Liver (tissue), 7 donors: ENCODE measurements at regions not wholly inside any gene's neighbourhood (a gene's known extent, or its start where the extent isn't known, plus 50 kb on each side); places are given as distances from the start of the nearest gene placed in this dataset.

Experiments used
- DNase-seq: peaks from one replicate; pipeline ENCODE4 v3.0.0-alpha.2; 2017; ENCODE audit warnings: low spot score
- H3K27ac ChIP-seq, 2 donors: one replicate each; pipeline ENCODE4 v1.7.0; 2013; ENCODE audit warnings: inconsistent platforms in 2 of 2, low read length in 2 of 2, control low read depth in 1 of 2, low read depth in 1 of 2, mild to moderate bottlenecking in 1 of 2
- H3K27me3 ChIP-seq, 4 donors: one replicate each; pipeline versions ENCODE4 v1.6.1 to v1.7.0; 2013; ENCODE audit warnings: low read length in 3 of 4, inconsistent platforms in 1 of 4, mild to moderate bottlenecking in 1 of 4, moderate library complexity in 1 of 4; ENCODE audit not compliant: control insufficient read depth in 4 of 4, insufficient read depth in 4 of 4
- H3K36me3 ChIP-seq, 4 donors: one replicate each; pipeline versions ENCODE4 v1.6.1 to v1.7.0; 2013; ENCODE audit warnings: low read length in 3 of 4, mild to moderate bottlenecking in 3 of 4, low read depth in 1 of 4, moderate library complexity in 1 of 4; ENCODE audit not compliant: control insufficient read depth in 4 of 4, insufficient read depth in 3 of 4
- H3K4me1 ChIP-seq, 4 donors: one replicate each; pipeline versions ENCODE4 v1.6.1 to v1.7.0; 2013; ENCODE audit warnings: low read length in 3 of 4, mild to moderate bottlenecking in 3 of 4, moderate library complexity in 1 of 4; ENCODE audit not compliant: control insufficient read depth in 4 of 4, insufficient read depth in 4 of 4
- H3K4me3 ChIP-seq, 3 donors: one replicate each; pipeline versions ENCODE4 v1.6.1 to v1.7.0; 2013; ENCODE audit warnings: low read length in 3 of 3, control low read depth in 1 of 3, low read depth in 1 of 3, mild to moderate bottlenecking in 1 of 3
- H3K9ac ChIP-seq, 2 donors: one replicate each; pipeline ENCODE4 v1.7.0; 2013; ENCODE audit warnings: low read length in 2 of 2, mild to moderate bottlenecking in 2 of 2, moderate library complexity in 2 of 2, control low read depth in 1 of 2, low read depth in 1 of 2
- H3K9me3 ChIP-seq, 4 donors: one replicate each; pipeline versions ENCODE4 v1.6.1 to v1.7.0; 2013; ENCODE audit warnings: low read length in 3 of 4; ENCODE audit not compliant: control insufficient read depth in 4 of 4
- ATF3 ChIP-seq: IDR thresholded peaks from 2 replicates; pipeline ENCODE4 v1.6.1; 2016; ENCODE audit warnings: antibody characterized with exemption
- EGR1 ChIP-seq, 2 donors: IDR thresholded peaks; 2 replicates each; pipeline ENCODE4 v1.6.1; 2016 to 2018; ENCODE audit warnings: antibody characterized with exemption in 2 of 2, low read depth in 2 of 2
- FOXA2 ChIP-seq: IDR thresholded peaks from 2 replicates; pipeline ENCODE4 v1.6.1; 2016; ENCODE audit warnings: antibody characterized with exemption
- GABPA ChIP-seq, 2 donors: IDR thresholded peaks in 1 of 2; conservative IDR thresholded peaks in 1 of 2; 2 replicates each; pipeline ENCODE4 v1.6.1; 2016; ENCODE audit warnings: antibody characterized with exemption in 2 of 2, mild to moderate bottlenecking in 1 of 2, moderate library complexity in 1 of 2
- HNF4A ChIP-seq, 2 donors: conservative IDR thresholded peaks; 2 replicates each; pipeline ENCODE4 v1.6.1; 2016; ENCODE audit warnings: antibody characterized with exemption in 2 of 2, mild to moderate bottlenecking in 2 of 2
- HNF4G ChIP-seq: IDR thresholded peaks from 2 replicates; pipeline ENCODE4 v1.6.1; 2016; ENCODE audit warnings: antibody characterized with exemption
- JUND ChIP-seq, 2 donors: IDR thresholded peaks; 2 replicates each; pipeline ENCODE4 v1.6.1; 2016; ENCODE audit warnings: antibody characterized with exemption in 2 of 2
- MAX ChIP-seq: IDR thresholded peaks from 2 replicates; pipeline ENCODE4 v1.6.1; 2016; ENCODE audit warnings: antibody characterized with exemption
- NR2F2 ChIP-seq: IDR thresholded peaks from 2 replicates; pipeline ENCODE4 v1.6.1; 2016; ENCODE audit warnings: antibody characterized with exemption
- RAD21 ChIP-seq, 2 donors: IDR thresholded peaks; 2 replicates each; pipeline ENCODE4 v1.6.1; 2016; ENCODE audit warnings: antibody characterized with exemption in 2 of 2, mild to moderate bottlenecking in 2 of 2
- REST ChIP-seq: IDR thresholded peaks from 2 replicates; pipeline ENCODE4 v1.6.1; 2016; ENCODE audit warnings: antibody characterized with exemption, mild to moderate bottlenecking
- RXRA ChIP-seq, 2 donors: IDR thresholded peaks; 2 replicates each; pipeline ENCODE4 v1.6.1; 2017 to 2018; ENCODE audit warnings: antibody characterized with exemption in 2 of 2, mild to moderate bottlenecking in 1 of 2
- SP1 ChIP-seq: IDR thresholded peaks from 2 replicates; pipeline ENCODE4 v1.6.1; 2018; ENCODE audit warnings: antibody characterized with exemption, mild to moderate bottlenecking
- TAF1 ChIP-seq: conservative IDR thresholded peaks from 2 replicates; pipeline ENCODE4 v1.6.1; 2016; ENCODE audit warnings: antibody characterized with exemption, mild to moderate bottlenecking
- YY1 ChIP-seq: IDR thresholded peaks from 2 replicates; pipeline ENCODE4 v1.6.1; 2016; ENCODE audit warnings: antibody characterized with exemption, mild to moderate bottlenecking
- WGBS: extraction: QIAGEN DNeasy Blood & Tissue Kit; methylation state at CpG from one replicate; pipeline ENCODE4 v1.1.7; 2013; 5-methylcytosine and 5-hydroxymethylcytosine counted together
- donor health status: healthy.
- donor health status: healthy.
- donor health status: healthy.
- donor health status: healthy.

- no peak for TF ChIP-seq REST
- TF ChIP-seq EGR1 (IDR thresholded peaks at IDR 0.05; ENCODE audit: low read depth in 2 of 2), result no peak
- Histone ChIP-seq H3K27me3 (no peaks in the 10 kb centered on the region), H3K4me1 (no peaks in the 10 kb centered on the region), H3K4me3 (no peak overlapping the region), H3K9ac (no peak overlapping the region), H3K27ac (no peak overlapping the region), H3K36me3 (peaks cover 0 to 2% (median 0%) of the 10 kb centered on the region in 4 donors), H3K9me3 (peaks cover under 1 to 2% (median under 1%) of the 10 kb centered on the region in 4 donors)
- DNase-seq, result no peak
- 95% methylated on average over 4 of the region's 4 CpGs for WGBS
Measured at GRCh38 chr2:174654419-174654941, 56.9 kb upstream of the WIPF1 start.

GRCh38 chr2:174648896-174649295, 51.3 kb upstream of the WIPF1 start:
- H3K9me3 ChIP-seq, result peaks cover 3 to 10% (median 5%) of the 10 kb centered on the region in 4 donors
- TF ChIP-seq REST (no peak), HNF4G (no peak), RAD21 (IDR thresholded peaks at IDR 0.05) (no peak), YY1 (no peak), ATF3 (no peak), SP1 (no peak), MAX (no peak), HNF4A (conservative IDR thresholded peaks at IDR 0.05) (no peak), EGR1 (IDR thresholded peaks at IDR 0.05; ENCODE audit: low read depth in 2 of 2) (no peak), GABPA (IDR thresholded peaks at IDR 0.05 in 1 of 2, conservative IDR thresholded peaks at IDR 0.05 in 1 of 2) (no peak), NR2F2 (no peak), FOXA2 (no peak), RXRA (IDR thresholded peaks at IDR 0.05) (no peak), JUND (IDR thresholded peaks at IDR 0.05) (no peak), TAF1 (no peak)
- H3K4me1 ChIP-seq, result no peaks in the 10 kb centered on the region
- no peak for DNase-seq
- WGBS, result 82% methylated on average over 4 of the region's 4 CpGs
- no peak overlapping the region for H3K4me3 ChIP-seq
- H3K36me3 ChIP-seq, result peaks cover 0 to 6% (median 0%) of the 10 kb centered on the region in 4 donors
- no peaks in the 10 kb centered on the region for H3K27me3 ChIP-seq
- no peak overlapping the region for H3K27ac ChIP-seq
- H3K9ac ChIP-seq, result no peak overlapping the region
